ENCODE measurements at regions not wholly inside any gene's neighbourhood (a gene's known extent, or its start where the extent isn't known, plus 50 kb on each side); places are given as distances from the start of the nearest gene placed in this dataset.

GRCh38 chr2:106638580-106638979 is 151.4 kb downstream of the CD8B2 start:
- no peaks in the 10 kb centered on the region for H3K9me3 ChIP-seq
- H3K36me3 ChIP-seq: no peaks in the 10 kb centered on the region
- no peak overlapping the region for H3K27ac ChIP-seq
- H3K4me1 ChIP-seq: peaks cover 0 to 34% (median 16%) of the 10 kb centered on the region in 4 donors
- H3K4me3 ChIP-seq: no peak overlapping the region
- DNase-seq: no peak
- no peaks in the 10 kb centered on the region for H3K27me3 ChIP-seq
- intact Hi-C loops (cut with DNase I): loop anchor here (5.0 kb wide), 1 partner anchor 1294 kb away; no protein-coding TSS in a partner anchor
- TF ChIP-seq POLR2AphosphoS5 (IDR thresholded peaks at IDR 0.05) (no peak), EP300 (IDR thresholded peaks at IDR 0.05) (no peak), CTCF (IDR thresholded peaks at IDR 0.05) (no peak), POLR2A (IDR thresholded peaks at IDR 0.05) (no peak)

GRCh38 chr2:106642679-106643078 is 155.5 kb downstream of the CD8B2 start:
- Histone ChIP-seq H3K4me3 (no peak overlapping the region), H3K4me1 (peaks cover 0 to 34% (median 16%) of the 10 kb centered on the region in 4 donors), H3K27ac (peak overlapping the region in 3 of 4 donors; percentile 39 to 72 (median 40)), H3K9me3 (no peaks in the 10 kb centered on the region), H3K27me3 (no peaks in the 10 kb centered on the region), H3K36me3 (no peaks in the 10 kb centered on the region)
- no peak for DNase-seq
- TF ChIP-seq POLR2AphosphoS5 (IDR thresholded peaks at IDR 0.05) (peak; percentile 34 to 93 (median 71)), EP300 (IDR thresholded peaks at IDR 0.05) (peak in 1 of 4 donors; percentile 75), POLR2A (IDR thresholded peaks at IDR 0.05) (no peak), CTCF (IDR thresholded peaks at IDR 0.05) (no peak)
- intact Hi-C loops (cut with DNase I): loop anchor here (10.0 kb wide), 1 partner anchor 242 kb away; the partner anchor contains the start of gene ST6GAL2

GRCh38 chr2:106644623-106645022 is 157.5 kb downstream of the CD8B2 start:
- no peak for TF ChIP-seq EP300 (IDR thresholded peaks at IDR 0.05)
- no peak for TF ChIP-seq POLR2A (IDR thresholded peaks at IDR 0.05)
- no peak for TF ChIP-seq POLR2AphosphoS5 (IDR thresholded peaks at IDR 0.05)
- no peak for TF ChIP-seq CTCF (IDR thresholded peaks at IDR 0.05)
- Histone ChIP-seq H3K27me3 (no peaks in the 10 kb centered on the region), H3K9me3 (no peaks in the 10 kb centered on the region), H3K4me3 (no peak overlapping the region), H3K36me3 (no peaks in the 10 kb centered on the region), H3K27ac (no peak overlapping the region), H3K4me1 (peaks cover 0 to 22% (median 16%) of the 10 kb centered on the region in 4 donors)
- 94 to 97% methylated on average over 4 of the region's 4 CpGs for WGBS, 2 donors
- DNase-seq: no peak
- intact Hi-C loops (cut with DNase I): loop anchor here (10.0 kb wide), 1 partner anchor 240 kb away; the partner anchor contains the start of gene ST6GAL2

GRCh38 chr2:106646605-106647004 is 159.4 kb downstream of the CD8B2 start:
- WGBS, 2 donors: 90 to 94% methylated on average over 4 of the region's 4 CpGs
- no peak for TF ChIP-seq POLR2AphosphoS5 (IDR thresholded peaks at IDR 0.05)
- H3K27me3 ChIP-seq: no peaks in the 10 kb centered on the region

GRCh38 chr2:106649306-106649705 is 162.1 kb downstream of the CD8B2 start:
- Histone ChIP-seq H3K27me3 (no peaks in the 10 kb centered on the region), H3K9me3 (no peaks in the 10 kb centered on the region), H3K4me1 (no peaks in the 10 kb centered on the region), H3K4me3 (no peak overlapping the region), H3K36me3 (no peaks in the 10 kb centered on the region), H3K27ac (no peak overlapping the region)
- WGBS, 2 donors: 84 to 89% methylated on average over 1 of the region's 1 CpG
- intact Hi-C loops (cut with DNase I): loop anchor here (10.0 kb wide), 1 partner anchor 235 kb away; the partner anchor contains the start of gene ST6GAL2
- no peak for DNase-seq
- TF ChIP-seq POLR2A (IDR thresholded peaks at IDR 0.05): no peak
- TF ChIP-seq EP300 (IDR thresholded peaks at IDR 0.05): no peak
- TF ChIP-seq POLR2AphosphoS5 (IDR thresholded peaks at IDR 0.05): no peak
- TF ChIP-seq CTCF (IDR thresholded peaks at IDR 0.05): no peak

More at GRCh38 chr2:106646605-106647004, 159.4 kb downstream of the CD8B2 start:
- H3K27ac ChIP-seq: no peak overlapping the region
- H3K9me3 ChIP-seq: no peaks in the 10 kb centered on the region
- intact Hi-C loops (cut with DNase I): loop anchor here (10.0 kb wide), 1 partner anchor 238 kb away; the partner anchor contains the start of gene ST6GAL2
- no peak for DNase-seq
- H3K4me3 ChIP-seq: no peak overlapping the region
- H3K4me1 ChIP-seq: peaks cover 0 to 16% (median 11%) of the 10 kb centered on the region in 4 donors
- no peaks in the 10 kb centered on the region for H3K36me3 ChIP-seq
